ENCODE measurements at regions not wholly inside any gene's neighbourhood (a gene's known extent, or its start where the extent isn't known, plus 50 kb on each side); places are given as distances from the start of the nearest gene placed in this dataset.

DNA sequence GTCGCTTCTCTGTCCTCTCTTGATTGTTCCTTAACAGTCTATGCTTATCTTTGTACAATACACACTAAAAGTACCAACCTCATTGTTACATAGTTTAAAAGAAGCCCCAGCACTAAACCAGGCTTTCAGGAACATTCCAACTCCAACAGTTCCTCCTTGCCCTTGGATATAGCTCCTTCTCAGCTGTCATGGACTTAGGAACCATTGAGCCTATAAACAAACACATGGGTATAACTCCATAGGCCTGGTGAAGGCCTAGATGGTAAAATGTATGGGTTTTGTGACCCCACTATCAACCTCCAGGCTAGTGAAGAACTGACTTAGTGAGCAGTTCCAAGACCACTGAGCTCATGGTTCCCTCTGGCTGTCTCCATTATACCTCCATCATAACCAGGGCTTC lies 74.8 kb upstream of the SLC39A10 start:
- H3K4me1 ChIP-seq (ENCODE audit: low read length) = peaks cover 7% of the 10 kb centered on the region; the same call in 1 of the 2 replicates
- H2AFZ ChIP-seq (ENCODE audit: low read length) = no peak overlapping the region

DNA sequence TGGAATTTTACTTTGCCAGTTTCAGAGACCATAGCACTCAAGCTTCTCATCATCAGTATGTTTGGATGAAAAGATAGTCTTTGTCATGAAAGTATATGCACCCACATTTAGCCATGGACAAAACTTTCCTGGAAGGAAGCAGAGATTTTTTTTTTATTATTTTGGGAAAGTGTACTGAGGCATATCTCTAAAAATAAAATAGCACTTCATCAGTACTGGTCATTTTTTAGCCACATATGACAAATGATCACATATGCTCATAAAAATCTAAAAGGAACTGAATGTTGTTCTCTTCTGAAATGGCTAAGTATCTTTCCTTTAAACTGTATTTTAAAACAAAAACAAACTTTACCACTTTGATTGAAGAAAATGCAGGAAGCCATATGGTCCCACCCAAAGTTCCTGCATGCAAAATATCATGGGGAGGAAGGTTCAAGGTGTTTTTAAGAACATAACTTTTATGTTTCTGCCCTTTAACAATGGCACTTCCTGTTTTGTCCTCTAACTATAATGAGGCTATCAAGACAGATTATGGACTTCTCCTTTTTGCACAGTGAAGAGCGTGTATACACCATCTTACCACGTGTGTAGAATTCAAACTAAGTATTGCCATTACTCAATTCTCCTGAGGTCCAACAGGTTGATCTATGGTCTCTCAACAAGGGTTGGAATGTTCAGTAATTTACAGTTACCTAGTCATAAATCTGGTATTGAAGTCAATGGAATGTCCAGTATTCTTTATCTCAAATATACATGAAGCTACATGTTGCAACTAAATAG lies 77.1 kb upstream of the SLC39A10 start:
- Histone ChIP-seq H3F3A (ENCODE audit: insufficient read depth, low read length) (no peaks in the 10 kb centered on the region), H3K9ac (ENCODE audit: low read length) (no peak overlapping the region), H3K9me3 (replicated peaks; ENCODE audit: insufficient read depth, low read length) (no peaks in the 10 kb centered on the region), H4K20me1 (ENCODE audit: insufficient read depth, low read length) (no peaks in the 10 kb centered on the region), H3K27me3 (replicated peaks; ENCODE audit: insufficient read depth, low read length) (no peaks in the 10 kb centered on the region), H3K4me1 (ENCODE audit: low read length) (peaks cover 7% of the 10 kb centered on the region; the same call in 1 of the 2 replicates), H3K4me3 (ENCODE audit: low read length) (no peak overlapping the region), H3K79me2 (ENCODE audit: low read length) (no peaks in the 10 kb centered on the region), H3K9me2 (replicated peaks; ENCODE audit: insufficient read depth, low read length) (no peaks in the 10 kb centered on the region), H3K27ac (ENCODE audit: low read length) (no peak overlapping the region), H3K36me3 (replicated peaks; ENCODE audit: insufficient read depth, low read length) (no peaks in the 10 kb centered on the region), H2AFZ (ENCODE audit: low read length) (0 out of 2 replicates have a peak overlapping the region, but pooled peaks have one; percentile 3), H3K4me2 (ENCODE audit: low read depth, low read length) (no peak overlapping the region)
- TF ChIP-seq, protein P1, sequence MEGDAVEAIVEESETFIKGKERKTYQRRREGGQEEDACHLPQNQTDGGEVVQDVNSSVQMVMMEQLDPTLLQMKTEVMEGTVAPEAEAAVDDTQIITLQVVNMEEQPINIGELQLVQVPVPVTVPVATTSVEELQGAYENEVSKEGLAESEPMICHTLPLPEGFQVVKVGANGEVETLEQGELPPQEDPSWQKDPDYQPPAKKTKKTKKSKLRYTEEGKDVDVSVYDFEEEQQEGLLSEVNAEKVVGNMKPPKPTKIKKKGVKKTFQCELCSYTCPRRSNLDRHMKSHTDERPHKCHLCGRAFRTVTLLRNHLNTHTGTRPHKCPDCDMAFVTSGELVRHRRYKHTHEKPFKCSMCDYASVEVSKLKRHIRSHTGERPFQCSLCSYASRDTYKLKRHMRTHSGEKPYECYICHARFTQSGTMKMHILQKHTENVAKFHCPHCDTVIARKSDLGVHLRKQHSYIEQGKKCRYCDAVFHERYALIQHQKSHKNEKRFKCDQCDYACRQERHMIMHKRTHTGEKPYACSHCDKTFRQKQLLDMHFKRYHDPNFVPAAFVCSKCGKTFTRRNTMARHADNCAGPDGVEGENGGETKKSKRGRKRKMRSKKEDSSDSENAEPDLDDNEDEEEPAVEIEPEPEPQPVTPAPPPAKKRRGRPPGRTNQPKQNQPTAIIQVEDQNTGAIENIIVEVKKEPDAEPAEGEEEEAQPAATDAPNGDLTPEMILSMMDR (IDR thresholded peaks at IDR 0.05; ENCODE audit: low read length) = no peak
- TF ChIP-seq EZH2 (optimal IDR thresholded peaks at IDR 0.05; ENCODE audit: low read depth, low read length) = no peak
- TF ChIP-seq EZH2phosphoT487 (IDR thresholded peaks at IDR 0.05; ENCODE audit: low read length) = no peak
- DNase-seq = no peak

More for the DNA sequence above, 74.8 kb upstream of the SLC39A10 start:
- Histone ChIP-seq H4K20me1 (ENCODE audit: insufficient read depth, low read length) (no peaks in the 10 kb centered on the region), H3K4me3 (ENCODE audit: low read length) (no peak overlapping the region), H3K36me3 (replicated peaks; ENCODE audit: insufficient read depth, low read length) (no peaks in the 10 kb centered on the region), H3K4me2 (ENCODE audit: low read depth, low read length) (no peak overlapping the region), H3K9ac (ENCODE audit: low read length) (no peak overlapping the region), H3K9me2 (replicated peaks; ENCODE audit: insufficient read depth, low read length) (no peaks in the 10 kb centered on the region), H3K9me3 (replicated peaks; ENCODE audit: insufficient read depth, low read length) (no peaks in the 10 kb centered on the region), H3F3A (ENCODE audit: insufficient read depth, low read length) (no peaks in the 10 kb centered on the region), H3K27me3 (replicated peaks; ENCODE audit: insufficient read depth, low read length) (no peaks in the 10 kb centered on the region), H3K27ac (ENCODE audit: low read length) (no peak overlapping the region), H3K79me2 (ENCODE audit: low read length) (no peaks in the 10 kb centered on the region)
- TF ChIP-seq EZH2 (optimal IDR thresholded peaks at IDR 0.05; ENCODE audit: low read depth, low read length) (no peak), EZH2phosphoT487 (IDR thresholded peaks at IDR 0.05; ENCODE audit: low read length) (no peak)
- TF ChIP-seq, protein P1 (IDR thresholded peaks at IDR 0.05; ENCODE audit: low read length) = no peak
- DNase-seq = no peak

- DNase-seq = peak; percentile 27
- no peaks in the 10 kb centered on the region for H4K20me1 ChIP-seq (ENCODE audit: insufficient read depth, low read length)
- H3K27ac ChIP-seq (ENCODE audit: low read length) = no peak overlapping the region
These were observed 81.1 kb upstream of the SLC39A10 start for GRCh38 chr2:195575879-195576401.

More at GRCh38 chr2:195575879-195576401, 81.1 kb upstream of the SLC39A10 start:
- Histone ChIP-seq H3K4me2 (ENCODE audit: low read depth, low read length) (no peak overlapping the region), H3K79me2 (ENCODE audit: low read length) (no peaks in the 10 kb centered on the region), H3F3A (ENCODE audit: insufficient read depth, low read length) (no peaks in the 10 kb centered on the region), H3K9me2 (replicated peaks; ENCODE audit: insufficient read depth, low read length) (no peaks in the 10 kb centered on the region), H3K36me3 (replicated peaks; ENCODE audit: insufficient read depth, low read length) (no peaks in the 10 kb centered on the region), H3K4me1 (ENCODE audit: low read length) (peaks cover 7% of the 10 kb centered on the region; the same call in 1 of the 2 replicates), H3K27me3 (replicated peaks; ENCODE audit: insufficient read depth, low read length) (no peaks in the 10 kb centered on the region), H2AFZ (ENCODE audit: low read length) (no peak overlapping the region), H3K4me3 (ENCODE audit: low read length) (no peak overlapping the region), H3K9ac (ENCODE audit: low read length) (no peak overlapping the region), H3K9me3 (replicated peaks; ENCODE audit: insufficient read depth, low read length) (no peaks in the 10 kb centered on the region)
- TF ChIP-seq, protein P1 (IDR thresholded peaks at IDR 0.05; ENCODE audit: low read length) = peak; percentile 45
- no peak for TF ChIP-seq EZH2 (optimal IDR thresholded peaks at IDR 0.05; ENCODE audit: low read depth, low read length)
